ENCODE measurements at regions not wholly inside any gene's neighbourhood (a gene's known extent, or its start where the extent isn't known, plus 50 kb on each side); places are given as distances from the start of the nearest gene placed in this dataset.

- TF ChIP-seq POLR2A (IDR thresholded peaks at IDR 0.05; ENCODE audit: low read length) (no peak), GATA1 (IDR thresholded peaks at IDR 0.05; ENCODE audit: low read depth, low read length) (no peak)
Measured at GRCh38 chr3:117120014-117120413, 410.4 kb downstream of the TUSC7 start.
